ENCODE measurements at regions not wholly inside any gene's neighbourhood (a gene's known extent, or its start where the extent isn't known, plus 50 kb on each side); places are given as distances from the start of the nearest gene placed in this dataset.

DNA sequence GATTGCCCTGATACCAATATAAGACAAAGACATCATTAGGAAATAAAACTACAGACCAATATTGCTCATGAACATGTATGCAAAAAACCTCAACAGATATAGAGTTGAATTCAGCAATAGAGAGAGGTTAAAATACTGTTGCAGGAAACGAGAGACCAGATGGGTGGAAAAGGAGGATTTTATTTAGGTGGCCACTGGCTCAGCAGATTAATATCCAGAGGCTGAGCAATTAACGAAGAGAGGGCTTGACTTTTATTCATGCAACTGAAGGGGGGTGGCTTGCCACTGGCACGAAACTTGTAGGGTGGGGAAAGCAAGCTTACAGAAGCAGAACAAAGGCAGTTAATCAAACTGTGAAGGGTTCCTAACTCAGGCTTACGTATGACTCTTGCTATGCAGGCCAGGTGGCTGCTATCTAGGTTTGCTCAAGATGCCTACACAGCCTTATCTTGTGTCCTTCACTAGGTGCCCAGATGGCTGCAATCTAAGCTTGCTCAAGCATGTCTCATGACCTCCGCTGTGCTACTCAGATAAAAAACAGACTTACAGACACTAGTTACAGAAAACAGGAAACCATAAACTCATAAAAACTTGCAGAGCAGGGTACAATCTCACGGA, 126.4 kb downstream of the MMUT start:
- TF ChIP-seq POLR2A (IDR thresholded peaks at IDR 0.05; ENCODE audit: borderline replicate concordance, extremely low read depth, insufficient read depth, insufficient read length): no peak
- no peak for TF ChIP-seq POLR2AphosphoS5 (IDR thresholded peaks at IDR 0.05; ENCODE audit: low read depth, low read length)
- TF ChIP-seq, protein P1, sequence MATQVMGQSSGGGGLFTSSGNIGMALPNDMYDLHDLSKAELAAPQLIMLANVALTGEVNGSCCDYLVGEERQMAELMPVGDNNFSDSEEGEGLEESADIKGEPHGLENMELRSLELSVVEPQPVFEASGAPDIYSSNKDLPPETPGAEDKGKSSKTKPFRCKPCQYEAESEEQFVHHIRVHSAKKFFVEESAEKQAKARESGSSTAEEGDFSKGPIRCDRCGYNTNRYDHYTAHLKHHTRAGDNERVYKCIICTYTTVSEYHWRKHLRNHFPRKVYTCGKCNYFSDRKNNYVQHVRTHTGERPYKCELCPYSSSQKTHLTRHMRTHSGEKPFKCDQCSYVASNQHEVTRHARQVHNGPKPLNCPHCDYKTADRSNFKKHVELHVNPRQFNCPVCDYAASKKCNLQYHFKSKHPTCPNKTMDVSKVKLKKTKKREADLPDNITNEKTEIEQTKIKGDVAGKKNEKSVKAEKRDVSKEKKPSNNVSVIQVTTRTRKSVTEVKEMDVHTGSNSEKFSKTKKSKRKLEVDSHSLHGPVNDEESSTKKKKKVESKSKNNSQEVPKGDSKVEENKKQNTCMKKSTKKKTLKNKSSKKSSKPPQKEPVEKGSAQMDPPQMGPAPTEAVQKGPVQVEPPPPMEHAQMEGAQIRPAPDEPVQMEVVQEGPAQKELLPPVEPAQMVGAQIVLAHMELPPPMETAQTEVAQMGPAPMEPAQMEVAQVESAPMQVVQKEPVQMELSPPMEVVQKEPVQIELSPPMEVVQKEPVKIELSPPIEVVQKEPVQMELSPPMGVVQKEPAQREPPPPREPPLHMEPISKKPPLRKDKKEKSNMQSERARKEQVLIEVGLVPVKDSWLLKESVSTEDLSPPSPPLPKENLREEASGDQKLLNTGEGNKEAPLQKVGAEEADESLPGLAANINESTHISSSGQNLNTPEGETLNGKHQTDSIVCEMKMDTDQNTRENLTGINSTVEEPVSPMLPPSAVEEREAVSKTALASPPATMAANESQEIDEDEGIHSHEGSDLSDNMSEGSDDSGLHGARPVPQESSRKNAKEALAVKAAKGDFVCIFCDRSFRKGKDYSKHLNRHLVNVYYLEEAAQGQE (IDR thresholded peaks at IDR 0.05; ENCODE audit: low read depth): no peak
